Transverse colon (tissue), 4 donors: ENCODE measurements at regions not wholly inside any gene's neighbourhood (a gene's known extent, or its start where the extent isn't known, plus 50 kb on each side); places are given as distances from the start of the nearest gene placed in this dataset.

Experiments
- DNase-seq: peaks from one replicate; pipeline ENCODE4 v3.0.0-alpha.2; 2019
- H3K27ac ChIP-seq, 4 donors: fragments of 200-600 bp; sonication (generic); 2 replicates each; pipeline ENCODE4 v1.5.1; 2016 to 2018; ENCODE audit warnings: inconsistent platforms in 4 of 4
- H3K27me3 ChIP-seq: fragments of 200-600 bp; sonication (generic); 2 replicates; pipeline ENCODE4 v1.5.1; 2017; ENCODE audit warnings: inconsistent platforms
- H3K36me3 ChIP-seq, 4 donors: fragments of 200-600 bp; sonication (generic); 2 replicates each; pipeline ENCODE4 v1.5.1; 2017 to 2019; ENCODE audit warnings: inconsistent platforms in 4 of 4
- H3K4me1 ChIP-seq, 4 donors: fragments of 200-600 bp; sonication (generic); 2 replicates each; pipeline ENCODE4 v1.5.1; 2017 to 2020; ENCODE audit warnings: inconsistent platforms in 4 of 4
- H3K4me3 ChIP-seq, 4 donors: fragments of 200-600 bp; sonication (generic); 1 replicate in 1 of 4; 2 replicates in 3 of 4; pipeline versions ENCODE4 v1.5.1 to v1.6.1; 2017 to 2019; ENCODE audit warnings: inconsistent platforms in 4 of 4
- H3K9me3 ChIP-seq, 2 donors: fragments of 200-600 bp; sonication (generic); 2 replicates each; pipeline ENCODE4 v1.5.1; 2017 to 2019; ENCODE audit warnings: inconsistent platforms in 2 of 2
- CTCF ChIP-seq, 5 experiments: fragments of 200-600 bp in 3 of 5; fragments of 450-650 bp in 2 of 5; sonication (generic) in 3 of 5; IDR thresholded peaks; 1 replicate in 2 of 5; 2 replicates in 3 of 5; pipeline ENCODE4 v1.5.1; 2016 to 2017; ENCODE audit warnings: antibody characterized with exemption in 5 of 5, inconsistent platforms in 3 of 5, mild to moderate bottlenecking in 2 of 5, moderate library complexity in 1 of 5
- EP300 ChIP-seq: sonication (generic); formaldehyde crosslinking; IDR thresholded peaks from one replicate; pipeline ENCODE4 v1.6.1; 2017; ENCODE audit warnings: antibody characterized with exemption, low read depth
- POLR2A ChIP-seq: fragments of 450-650 bp; IDR thresholded peaks from one replicate; pipeline ENCODE4 v1.6.1; 2016; ENCODE audit warnings: antibody characterized with exemption, mild to moderate bottlenecking, moderate library complexity
- POLR2AphosphoS5 ChIP-seq, 3 donors: sonication (generic); formaldehyde crosslinking; IDR thresholded peaks; one replicate each; pipeline ENCODE4 v1.6.1; 2016; ENCODE audit warnings: antibody characterized with exemption in 3 of 3
- WGBS, 2 donors: methylation state at CpG; one replicate each; pipeline ENCODE4 v1.1.5; 2018; ENCODE audit warnings: low coverage in 1 of 2; 5-methylcytosine and 5-hydroxymethylcytosine counted together
- in situ Hi-C, 4 donors: fragments of 200-750 bp; cut with MboI; loops; one replicate each; pipeline versions ENCODE4 v1.15.0 to v1.15.1; 2017; ENCODE audit warnings: low sequenced_read_pairs in 3 of 4, low pct_ligation_motif_present in 1 of 4, low pct_unique_long_range_greater_than_20kb in 1 of 4
- intact Hi-C: fragments of 100-400 bp; cut with DNase I; formaldehyde crosslinking; loops from one replicate; pipeline ENCODE4 v1.15.1; 2023; ENCODE audit warnings: low total_unique reads

- 60 to 76% methylated on average over 3 to 6 of the region's 7 CpGs for WGBS, 2 donors
- intact Hi-C loops (no loop called here), in situ Hi-C loops (no loop called here)
- TF ChIP-seq POLR2AphosphoS5 (IDR thresholded peaks at IDR 0.05) = no peak
- TF ChIP-seq POLR2A = no peak
- TF ChIP-seq CTCF (IDR thresholded peaks at IDR 0.05) = no peak
- TF ChIP-seq EP300 = no peak
- Histone ChIP-seq H3K36me3 (no peaks in the 10 kb centered on the region), H3K9me3 (no peaks in the 10 kb centered on the region), H3K4me1 (no peaks in the 10 kb centered on the region), H3K4me3 (no peak overlapping the region), H3K27ac (peak overlapping the region in 1 of 4 donors; percentile 32), H3K27me3 (peaks cover 2% of the 10 kb centered on the region)
- DNase-seq = no peak
Observed at GRCh38 chr22:48097723-48098122, 1335.3 kb downstream of the TBC1D22A start.

- WGBS, 2 donors = 68% methylated on average over 13 of the region's 13 CpGs; no CpG with 5 or more reads in 1 of the 2 donors
- Histone ChIP-seq H3K36me3 (no peaks in the 10 kb centered on the region), H3K9me3 (no peaks in the 10 kb centered on the region), H3K4me1 (no peaks in the 10 kb centered on the region), H3K4me3 (no peak overlapping the region), H3K27me3 (no peaks in the 10 kb centered on the region), H3K27ac (peak overlapping the region in 1 of 4 donors; percentile 32)
- in situ Hi-C loops = no loop called here
- intact Hi-C loops = no loop called here
- DNase-seq = no peak
- TF ChIP-seq POLR2A (no peak), POLR2AphosphoS5 (IDR thresholded peaks at IDR 0.05) (no peak), EP300 (no peak)
Observed at GRCh38 chr22:48096851-48097665, 1334.6 kb downstream of the TBC1D22A start.

GRCh38 chr22:48096411-48096810, 1334.0 kb downstream of the TBC1D22A start:
- Histone ChIP-seq H3K27ac (no peak overlapping the region), H3K9me3 (no peaks in the 10 kb centered on the region), H3K36me3 (no peaks in the 10 kb centered on the region), H3K4me3 (no peak overlapping the region), H3K4me1 (no peaks in the 10 kb centered on the region), H3K27me3 (no peaks in the 10 kb centered on the region)
- WGBS, 2 donors = 79% methylated on average over 6 of the region's 7 CpGs; no CpG with 5 or more reads in 1 of the 2 donors
- no peak for DNase-seq
- intact Hi-C loops (no loop called here), in situ Hi-C loops (no loop called here)
- TF ChIP-seq EP300 (no peak), POLR2AphosphoS5 (IDR thresholded peaks at IDR 0.05) (no peak), CTCF (IDR thresholded peaks at IDR 0.05) (no peak), POLR2A (no peak)

GRCh38 chr22:48093981-48094380, 1331.5 kb downstream of the TBC1D22A start:
- no peaks in the 10 kb centered on the region for H3K27me3 ChIP-seq
- no peaks in the 10 kb centered on the region for H3K36me3 ChIP-seq
- peaks cover 3 to 19% (median 13%) of the 10 kb centered on the region in 4 donors for H3K4me1 ChIP-seq
- no peaks in the 10 kb centered on the region for H3K9me3 ChIP-seq
- intact Hi-C loops = no loop called here
- H3K27ac ChIP-seq = no peak overlapping the region
- TF ChIP-seq POLR2AphosphoS5 (IDR thresholded peaks at IDR 0.05) (no peak), EP300 (no peak), CTCF (IDR thresholded peaks at IDR 0.05) (no peak), POLR2A (no peak)
- in situ Hi-C loops = no loop called here
- DNase-seq = no peak
- 87 to 93% methylated on average over 8 of the region's 8 CpGs for WGBS, 2 donors
- no peak overlapping the region for H3K4me3 ChIP-seq
